ENCODE measurements at regions not wholly inside any gene's neighbourhood (a gene's known extent, or its start where the extent isn't known, plus 50 kb on each side); places are given as distances from the start of the nearest gene placed in this dataset.

- H3K36me3 ChIP-seq, result no peaks in the 10 kb centered on the region
- no peaks in the 10 kb centered on the region for H3K27me3 ChIP-seq
- WGBS, 2 donors, result 63 to 74% methylated on average over 4 of the region's 4 CpGs
- no peaks in the 10 kb centered on the region for H3K9me3 ChIP-seq
- no peak for TF ChIP-seq CTCF (IDR thresholded peaks at IDR 0.05)
- no peak for TF ChIP-seq POLR2A (IDR thresholded peaks at IDR 0.05)
- H3K27ac ChIP-seq, result no peak overlapping the region
- no peak overlapping the region for H3K4me3 ChIP-seq (replicated peaks in 1 of 3)
- intact Hi-C loops (cut with DNase I), result no loop called here
- DNase-seq, result no peak
- no peaks in the 10 kb centered on the region for H3K4me1 ChIP-seq
Measured at GRCh38 chr2:76469066-76469465, 758.4 kb upstream of the GCFC2 start.

GRCh38 chr2:76467326-76467725 lies 756.6 kb upstream of the GCFC2 start:
- no peaks in the 10 kb centered on the region for H3K27me3 ChIP-seq
- intact Hi-C loops (cut with DNase I), result no loop called here
- no peaks in the 10 kb centered on the region for H3K4me1 ChIP-seq
- no peak for DNase-seq
- WGBS, 2 donors, result 87 to 90% methylated on average over 2 of the region's 2 CpGs
- TF ChIP-seq CTCF (IDR thresholded peaks at IDR 0.05) (no peak), POLR2A (IDR thresholded peaks at IDR 0.05) (no peak)
- no peaks in the 10 kb centered on the region for H3K36me3 ChIP-seq
- no peak overlapping the region for H3K27ac ChIP-seq
- no peaks in the 10 kb centered on the region for H3K9me3 ChIP-seq
- no peak overlapping the region for H3K4me3 ChIP-seq (replicated peaks in 1 of 3)

GRCh38 chr2:76464310-76464709 lies 753.6 kb upstream of the GCFC2 start:
- intact Hi-C loops (cut with DNase I), result no loop called here
- Histone ChIP-seq H3K4me1 (no peaks in the 10 kb centered on the region), H3K4me3 (replicated peaks in 1 of 3) (no peak overlapping the region), H3K27ac (no peak overlapping the region), H3K27me3 (no peaks in the 10 kb centered on the region), H3K36me3 (no peaks in the 10 kb centered on the region), H3K9me3 (no peaks in the 10 kb centered on the region)
- DNase-seq, result no peak
- TF ChIP-seq CTCF (IDR thresholded peaks at IDR 0.05) (no peak), POLR2A (IDR thresholded peaks at IDR 0.05) (no peak)
- WGBS, 2 donors, result 73 to 80% methylated on average over 2 of the region's 2 CpGs

GRCh38 chr2:76461431-76461830 lies 750.7 kb upstream of the GCFC2 start:
- no peak overlapping the region for H3K27ac ChIP-seq
- no peaks in the 10 kb centered on the region for H3K9me3 ChIP-seq
- DNase-seq, result no peak
- intact Hi-C loops (cut with DNase I), result no loop called here
- H3K36me3 ChIP-seq, result no peaks in the 10 kb centered on the region
- 83 to 84% methylated on average over 4 of the region's 4 CpGs for WGBS, 2 donors
- H3K27me3 ChIP-seq, result no peaks in the 10 kb centered on the region
- H3K4me1 ChIP-seq, result no peaks in the 10 kb centered on the region
- TF ChIP-seq CTCF (IDR thresholded peaks at IDR 0.05) (no peak), POLR2A (IDR thresholded peaks at IDR 0.05) (no peak)
- no peak overlapping the region for H3K4me3 ChIP-seq (replicated peaks in 1 of 3)

GRCh38 chr2:76455910-76456309 lies 745.2 kb upstream of the GCFC2 start:
- WGBS, 2 donors, result 68 to 71% methylated on average over 2 of the region's 2 CpGs
- H3K4me3 ChIP-seq (replicated peaks in 1 of 3), result no peak overlapping the region
- no peaks in the 10 kb centered on the region for H3K4me1 ChIP-seq
- no peak overlapping the region for H3K27ac ChIP-seq
- H3K36me3 ChIP-seq, result no peaks in the 10 kb centered on the region
- DNase-seq, result no peak
- H3K9me3 ChIP-seq, result no peaks in the 10 kb centered on the region
- TF ChIP-seq POLR2A (IDR thresholded peaks at IDR 0.05) (no peak), CTCF (IDR thresholded peaks at IDR 0.05) (no peak)
- H3K27me3 ChIP-seq, result no peaks in the 10 kb centered on the region
- intact Hi-C loops (cut with DNase I), result no loop called here
